NCI-H146 (cell line): ENCODE measurements at regions not wholly inside any gene's neighbourhood (a gene's known extent, or its start where the extent isn't known, plus 50 kb on each side); places are given as distances from the start of the nearest gene placed in this dataset.
A peak's percentile ranks its signal among the peaks of the same experiment; 100 is the strongest.

Source experiments
- DNase-seq: peaks from one replicate; lab custom pipeline; 2025; lab: John Stamatoyannopoulos, UW

GRCh38 chr3:194995334-194995733 lies 275.6 kb downstream of the XXYLT1 start:
- DNase-seq = no peak

GRCh38 chr3:194995922-194996321 lies 275.0 kb downstream of the XXYLT1 start:
- DNase-seq = no peak

GRCh38 chr3:194996746-194997145 lies 274.2 kb downstream of the XXYLT1 start:
- DNase-seq = no peak

GRCh38 chr3:194998417-194998816 lies 272.5 kb downstream of the XXYLT1 start:
- DNase-seq = no peak

GRCh38 chr3:194998948-194999347 lies 272.0 kb downstream of the XXYLT1 start:
- no peak for DNase-seq

GRCh38 chr3:194999491-194999890 lies 271.5 kb downstream of the XXYLT1 start:
- no peak for DNase-seq

- DNase-seq = no peak
These were observed 269.7 kb downstream of the XXYLT1 start for GRCh38 chr3:195001261-195001660.

GRCh38 chr3:195001961-195002861 lies 268.7 kb downstream of the XXYLT1 start:
- DNase-seq = peak; percentile 99

GRCh38 chr3:195003006-195003892 lies 267.7 kb downstream of the XXYLT1 start:
- DNase-seq = no peak

GRCh38 chr3:195003893-195004289 lies 267.1 kb downstream of the XXYLT1 start:
- DNase-seq = no peak

GRCh38 chr3:195004512-195005250 lies 266.3 kb downstream of the XXYLT1 start:
- no peak for DNase-seq

- DNase-seq = peak; percentile 42
These were observed 265.7 kb downstream of the XXYLT1 start for GRCh38 chr3:195005251-195005620.

GRCh38 chr3:195005759-195006510 lies 265.0 kb downstream of the XXYLT1 start:
- DNase-seq = no peak

- no peak for DNase-seq
These were observed 263.8 kb downstream of the XXYLT1 start for GRCh38 chr3:195007151-195007550.

GRCh38 chr3:195007766-195008165 lies 263.2 kb downstream of the XXYLT1 start:
- no peak for DNase-seq

- no peak for DNase-seq
These were observed 262.1 kb downstream of the XXYLT1 start for GRCh38 chr3:195008816-195009215.

- no peak for DNase-seq
These were observed 261.3 kb downstream of the XXYLT1 start for GRCh38 chr3:195009616-195010015.

- DNase-seq = no peak
These were observed 260.3 kb downstream of the XXYLT1 start for GRCh38 chr3:195010551-195011100.

GRCh38 chr3:195011231-195011834 lies 259.6 kb downstream of the XXYLT1 start:
- DNase-seq = no peak

- DNase-seq = no peak
These were observed 258.9 kb downstream of the XXYLT1 start for GRCh38 chr3:195012100-195012499.

GRCh38 chr3:195012571-195012970 lies 258.4 kb downstream of the XXYLT1 start:
- no peak for DNase-seq
